ENCODE measurements at regions not wholly inside any gene's neighbourhood (a gene's known extent, or its start where the extent isn't known, plus 50 kb on each side); places are given as distances from the start of the nearest gene placed in this dataset.

GRCh38 chr21:24941316-24942185, 665.7 kb downstream of the MRPL39 start (continued):
- TF ChIP-seq NRF1 (IDR thresholded peaks at IDR 0.05; ENCODE audit: low read depth, low read length), result no peak
- TF ChIP-seq RBBP5 (IDR thresholded peaks at IDR 0.05; ENCODE audit: borderline replicate concordance, low read depth, low read length), result no peak
- TF ChIP-seq ATF2 (IDR thresholded peaks at IDR 0.05; ENCODE audit: low read length), result no peak
- no peak for TF ChIP-seq CBX8 (IDR thresholded peaks at IDR 0.05; ENCODE audit: borderline replicate concordance, low read depth, low read length)
